Fibroblast of skin of back (primary cell): ENCODE measurements at regions not wholly inside any gene's neighbourhood (a gene's known extent, or its start where the extent isn't known, plus 50 kb on each side); places are given as distances from the start of the nearest gene placed in this dataset.
"Not testable (repeated sequence)": the region's sequence is repeated elsewhere in the genome, so short reads cannot be mapped to it uniquely, and the experiment has no call there.

Experiments used
- DNase-seq: peaks from one replicate; pipeline ENCODE4 v3.0.0-alpha.2; 2013

DNA sequence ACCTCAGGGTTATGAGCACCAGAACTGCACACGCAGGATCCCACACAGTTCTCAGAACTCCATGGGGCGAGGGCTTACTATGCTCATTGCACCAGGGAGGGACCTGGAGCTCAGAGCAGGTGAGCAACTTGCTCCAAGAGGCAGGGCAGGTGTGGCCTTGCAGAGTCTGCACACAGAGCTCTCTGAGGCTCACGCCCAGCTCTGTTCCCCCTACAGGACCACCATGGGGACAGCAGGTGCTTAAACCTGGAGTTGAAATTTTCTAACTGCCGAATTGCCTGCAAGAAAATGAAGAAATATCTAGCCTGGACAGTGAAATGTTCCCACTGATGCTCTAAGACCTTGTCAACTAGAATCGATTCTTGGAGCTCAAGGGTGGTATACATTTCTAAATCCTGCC lies 49.9 kb upstream of the MSMB start:
- DNase-seq: not testable (repeated sequence)

DNA sequence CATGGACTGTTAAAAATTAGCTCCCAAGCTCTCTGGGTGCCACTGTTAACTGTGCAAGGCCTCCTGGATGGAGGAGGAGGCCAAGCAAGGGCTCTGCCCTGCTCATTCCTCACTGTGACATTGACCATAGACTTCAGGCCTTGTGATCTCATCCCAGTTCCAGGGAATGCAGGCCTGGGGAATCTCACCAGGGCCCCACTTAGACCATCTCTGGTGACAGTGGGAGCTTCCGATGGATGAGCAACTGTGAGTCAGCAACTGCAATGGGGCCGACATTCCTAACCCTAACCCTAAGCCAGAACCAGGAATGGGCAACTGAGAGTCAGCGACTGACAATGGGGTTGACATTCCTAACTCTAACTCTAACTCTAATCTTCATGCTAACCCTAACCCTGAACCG lies 50.4 kb upstream of the MSMB start:
- peak; percentile 68 for DNase-seq

DNA sequence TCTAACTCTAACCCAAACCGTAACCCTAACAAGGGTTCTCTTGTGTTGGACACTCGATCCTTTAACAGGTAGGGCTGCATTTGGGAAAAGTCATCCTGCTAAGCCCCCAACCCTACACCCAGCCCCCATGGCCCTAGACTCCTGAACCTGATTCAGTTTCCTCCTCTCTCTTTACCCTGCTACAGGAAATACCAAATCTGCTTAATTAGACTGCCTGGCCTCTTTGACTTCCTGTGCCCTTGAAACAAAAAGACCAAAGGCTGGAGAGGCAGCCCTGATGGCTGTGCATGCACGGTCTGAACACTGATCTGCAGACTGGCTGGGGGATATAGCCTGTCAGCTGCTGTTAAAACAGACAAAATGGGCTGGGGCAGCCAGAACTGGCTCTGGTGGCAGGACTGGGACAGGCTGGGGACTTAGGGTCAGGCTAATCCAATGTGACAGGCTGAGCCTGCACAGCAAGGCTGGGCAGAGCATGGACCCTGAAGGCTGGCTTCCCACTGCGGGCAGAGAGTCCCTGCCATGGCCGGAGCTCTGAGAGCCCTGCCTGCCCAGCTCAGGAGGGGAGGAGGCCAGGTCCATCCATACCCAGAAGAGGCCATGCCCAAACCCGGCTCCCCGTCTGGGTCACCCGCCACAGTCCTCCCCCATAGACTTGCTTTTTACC lies 51.0 kb upstream of the MSMB start:
- no peak for DNase-seq

DNA sequence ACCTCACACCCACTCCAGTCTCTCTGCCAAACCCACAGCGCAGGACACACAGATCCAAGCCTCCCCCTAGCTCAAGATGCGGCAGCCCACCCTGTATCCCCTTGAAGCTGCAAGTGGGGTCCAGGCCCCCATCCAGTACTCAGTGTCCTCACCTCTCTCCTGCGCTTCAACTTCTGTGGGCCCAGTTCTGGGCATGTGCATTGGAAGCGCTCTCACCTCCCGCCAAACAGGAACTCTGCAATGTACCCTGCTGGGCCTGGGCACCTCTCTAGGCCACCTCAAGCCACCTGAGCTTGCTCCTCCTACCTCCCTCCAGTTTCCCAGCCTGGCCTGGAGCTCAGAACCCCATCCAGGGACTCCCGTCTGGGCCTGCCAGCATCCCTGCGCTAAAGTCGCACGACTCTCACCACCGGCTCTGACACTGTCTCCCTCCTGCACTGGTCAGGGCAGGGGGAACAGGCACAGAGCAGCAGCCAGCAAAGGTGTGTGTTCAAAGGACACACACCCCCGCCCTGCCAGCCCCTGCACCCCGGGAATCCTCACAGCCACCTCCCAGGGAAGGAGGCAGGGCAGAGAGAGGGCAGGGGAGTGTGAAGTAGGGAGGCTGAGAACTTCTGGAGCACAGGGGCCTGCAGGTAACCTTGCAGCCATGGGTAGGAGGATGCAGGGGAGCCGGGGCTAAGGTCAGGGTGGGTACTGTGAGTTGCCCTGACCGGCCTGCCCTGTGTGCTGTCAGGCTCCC lies 51.7 kb upstream of the MSMB start:
- no peak for DNase-seq

DNA sequence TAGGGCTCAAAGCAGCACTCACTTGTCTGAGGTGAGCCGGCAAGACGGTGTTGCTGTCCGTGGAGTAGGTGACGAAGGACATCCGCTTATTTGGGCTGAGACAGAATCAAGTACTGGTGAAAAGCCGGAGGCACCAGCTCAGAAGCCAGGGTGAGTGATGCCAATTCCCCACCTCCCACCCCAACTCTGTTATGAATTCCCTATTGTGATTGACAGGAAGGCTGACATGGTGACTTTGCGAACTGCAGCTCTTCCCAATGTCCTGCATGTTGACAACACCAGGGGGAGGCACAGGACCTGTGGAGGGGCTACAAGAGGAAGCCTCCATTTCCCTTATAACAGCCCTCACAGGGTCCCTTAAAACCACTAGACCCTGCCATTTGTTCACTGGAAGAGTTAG lies 52.3 kb upstream of the MSMB start:
- no peak for DNase-seq

DNA sequence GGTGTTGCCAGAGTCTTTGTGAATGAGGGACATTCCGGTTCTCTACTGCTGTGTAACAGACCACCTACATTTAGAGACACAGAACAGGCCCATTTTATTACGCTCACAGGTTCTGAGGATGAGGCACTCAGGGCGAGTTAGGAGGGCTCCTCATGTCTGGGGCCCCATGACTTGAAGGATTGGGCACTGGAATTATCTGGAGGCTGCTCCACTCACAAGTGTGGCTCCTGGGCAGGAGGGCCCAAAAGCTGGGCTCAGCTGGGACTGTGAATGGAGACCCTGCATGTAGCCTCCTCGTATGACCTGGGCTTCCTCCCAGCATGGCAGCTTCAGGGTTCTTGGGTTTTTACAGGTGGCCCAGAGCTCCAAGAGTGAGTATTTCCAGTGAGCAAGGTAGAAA lies 52.9 kb upstream of the MSMB start:
- not testable (repeated sequence) for DNase-seq

DNA sequence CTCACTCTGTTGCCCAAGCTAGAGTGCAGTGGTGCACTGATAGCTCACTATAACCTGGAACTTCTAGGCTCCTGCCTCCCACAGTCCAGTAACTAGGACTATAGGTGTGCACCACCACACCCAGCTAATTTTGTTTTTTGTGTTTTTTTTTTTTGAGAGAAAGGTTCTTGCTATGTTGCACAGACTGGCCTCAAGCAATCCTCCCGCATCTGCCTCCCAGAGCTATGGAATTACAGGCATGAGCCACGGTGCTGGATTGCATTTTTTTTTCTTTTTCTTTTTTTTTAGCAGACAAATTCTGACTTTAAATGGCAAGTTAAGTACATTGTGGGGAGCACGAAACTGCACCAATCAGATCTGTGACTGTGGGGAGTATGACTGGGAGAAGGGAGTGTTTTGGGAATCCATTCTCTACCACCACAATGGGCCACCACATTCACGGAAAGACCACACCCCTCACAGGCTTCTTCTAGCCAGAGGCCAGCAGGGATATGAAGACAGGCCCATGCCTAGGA lies 58.1 kb upstream of the MSMB start:
- no peak for DNase-seq

DNA sequence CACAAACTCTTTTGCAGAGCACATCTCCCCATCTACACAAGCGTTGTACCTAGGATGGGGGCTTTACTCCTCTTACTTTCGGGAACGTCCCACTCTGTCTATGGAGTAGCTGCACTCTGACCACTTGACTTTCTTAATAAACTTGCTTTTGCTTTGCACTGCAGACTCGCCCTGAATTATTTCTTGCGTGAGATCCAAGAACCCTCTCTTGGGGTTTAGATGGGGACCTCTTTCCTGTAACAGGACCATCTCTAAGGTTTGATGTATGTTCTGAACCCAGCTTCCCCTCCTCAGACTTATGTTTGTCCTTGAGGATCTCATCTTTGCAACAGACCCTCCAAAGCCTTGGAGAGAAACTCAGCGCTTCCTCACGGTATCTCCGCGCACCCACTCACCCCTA lies 59.3 kb upstream of the MSMB start:
- not testable (repeated sequence) for DNase-seq

DNA sequence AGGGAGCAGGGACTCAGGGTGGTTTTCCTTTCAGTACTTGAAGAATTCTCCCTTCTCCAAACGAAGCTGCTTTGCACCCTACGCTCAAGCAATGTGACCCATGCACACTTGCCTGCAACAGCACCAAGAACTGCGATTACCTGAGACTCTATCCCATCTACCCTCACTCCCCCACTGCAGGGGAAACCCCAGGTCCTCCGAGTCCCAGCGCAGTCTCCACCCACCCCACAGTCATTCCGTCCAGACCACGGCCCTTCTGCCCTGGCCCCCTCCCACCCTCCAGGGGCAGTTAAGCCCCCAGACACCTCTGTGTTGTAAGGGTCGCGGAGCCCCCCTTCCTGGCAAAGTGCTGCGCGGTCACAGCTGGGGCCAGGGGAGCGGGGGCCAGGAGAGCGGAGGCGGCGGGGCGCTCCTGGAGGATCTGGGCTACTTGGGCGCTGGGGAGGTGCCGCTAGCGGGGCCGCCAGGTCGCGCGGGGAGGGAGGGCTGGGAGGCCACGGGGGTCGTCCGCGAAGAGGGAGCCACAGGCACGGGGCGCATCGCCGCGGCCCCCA lies 59.9 kb upstream of the MSMB start:
- DNase-seq: not testable (repeated sequence)

DNA sequence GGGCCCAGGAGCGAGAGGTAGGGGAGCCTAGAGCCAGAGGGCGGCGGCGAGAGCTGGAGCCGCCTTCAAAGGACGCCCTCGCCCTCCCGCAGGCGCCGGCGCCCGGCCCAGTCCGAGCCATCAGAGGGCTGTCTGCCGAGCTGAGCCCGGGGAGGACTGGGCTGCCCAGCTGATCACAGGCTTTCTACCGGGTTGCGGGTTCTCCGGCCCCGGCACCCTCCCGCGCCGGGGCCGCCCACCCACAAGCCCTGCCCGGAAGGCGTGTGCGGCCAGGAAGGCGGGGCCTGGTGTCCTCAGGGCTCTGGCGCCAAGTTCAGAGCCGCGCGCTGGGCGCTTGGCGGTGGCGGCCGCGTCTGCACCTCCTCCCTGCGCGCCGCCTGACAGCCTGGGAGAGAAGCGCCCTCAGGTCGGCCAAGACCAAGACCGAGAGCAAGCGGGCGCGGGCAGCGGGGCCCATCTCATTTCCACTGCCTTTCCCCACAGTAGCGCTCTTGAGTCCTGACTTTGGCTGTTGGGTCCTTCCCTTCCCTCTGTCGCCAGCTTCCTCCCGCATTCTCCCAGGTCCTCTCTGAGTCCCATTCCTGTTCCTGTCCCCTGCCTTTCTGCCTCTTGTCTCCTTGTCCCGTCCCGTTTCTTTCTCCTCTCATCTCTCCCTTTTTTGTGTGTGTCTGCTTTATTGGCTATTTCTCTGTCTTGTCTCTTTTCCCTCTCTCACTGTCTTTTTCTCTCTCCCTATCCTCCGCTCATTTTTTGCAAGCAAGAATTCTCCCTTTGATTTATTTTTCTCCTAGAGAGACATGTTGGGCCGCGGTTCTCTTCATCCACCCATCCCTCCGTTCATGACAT lies 60.6 kb upstream of the MSMB start:
- peak; percentile 48 for DNase-seq

DNA sequence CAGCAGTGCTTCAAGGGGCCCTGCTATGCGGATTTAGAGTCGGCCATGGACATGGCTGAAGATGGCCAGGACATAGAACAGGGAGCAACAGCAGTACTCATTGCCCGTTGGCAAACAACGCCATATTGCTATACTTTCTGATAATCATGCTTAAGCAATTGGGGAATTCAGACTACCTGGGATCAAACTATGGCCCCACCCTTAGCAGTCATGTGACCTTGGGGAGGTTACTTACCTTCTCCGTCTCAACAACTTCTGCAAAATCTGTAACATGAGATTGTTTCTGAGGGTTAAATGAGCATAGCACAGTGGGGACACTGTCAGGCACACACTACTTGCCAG lies 62.1 kb upstream of the MSMB start:
- not testable (repeated sequence) for DNase-seq

DNA sequence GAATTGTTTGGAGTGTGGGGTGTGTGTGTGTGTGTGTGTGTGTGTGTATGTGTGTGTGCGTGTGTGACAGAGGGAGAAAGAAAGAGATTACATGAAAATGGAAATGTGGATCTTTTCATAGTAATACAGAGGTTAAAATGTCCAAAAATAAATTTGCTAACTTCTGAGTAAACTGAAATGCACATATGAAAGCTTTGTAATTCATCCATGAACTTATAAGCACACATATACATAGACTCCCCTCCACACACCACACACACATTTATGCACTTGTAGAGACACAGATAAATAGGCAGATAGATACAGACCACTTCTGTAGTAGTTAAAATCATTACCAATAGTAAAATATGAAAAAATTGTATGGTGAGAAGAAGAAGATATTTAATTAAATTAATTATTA lies 108.2 kb upstream of the MSMB start:
- DNase-seq: not testable (repeated sequence)

DNA sequence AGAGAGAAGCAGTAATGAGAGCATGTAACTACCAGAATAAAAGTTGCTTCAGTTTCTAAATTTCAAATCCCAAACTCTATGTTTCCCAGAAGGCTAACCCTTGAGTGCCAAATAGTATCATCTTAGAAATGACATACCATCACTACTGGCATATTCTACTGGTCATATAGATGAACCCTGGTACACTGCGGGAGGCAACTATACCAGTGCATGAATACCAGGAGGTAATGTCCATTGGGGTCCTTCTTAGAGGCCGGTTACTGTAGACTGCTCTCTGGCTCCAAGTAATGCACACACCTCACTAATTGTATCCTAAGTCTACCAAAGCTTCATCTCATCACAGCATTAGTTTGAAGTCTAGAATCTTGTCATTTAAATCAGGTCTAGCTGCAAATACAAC lies 108.6 kb upstream of the MSMB start:
- not testable (repeated sequence) for DNase-seq

DNA sequence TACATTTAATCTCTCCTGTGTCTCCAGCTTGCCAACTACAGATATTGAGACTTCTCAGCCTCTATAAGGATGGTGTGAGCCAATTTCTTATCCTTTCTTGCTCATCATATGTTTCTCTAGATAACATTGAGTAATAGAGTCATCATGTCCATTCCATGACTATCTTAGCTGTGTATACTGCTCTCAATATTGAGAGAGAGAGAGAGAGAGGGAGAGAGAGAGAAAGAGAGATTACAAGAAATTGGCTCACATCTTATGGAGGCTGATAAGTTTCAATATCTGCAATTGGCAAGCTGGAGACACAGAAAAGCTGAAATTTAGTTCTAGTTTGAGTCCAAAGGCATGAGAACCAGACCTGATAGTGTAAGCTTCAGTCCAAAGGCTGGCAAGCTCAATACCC lies 110.8 kb upstream of the MSMB start:
- not testable (repeated sequence) for DNase-seq

DNA sequence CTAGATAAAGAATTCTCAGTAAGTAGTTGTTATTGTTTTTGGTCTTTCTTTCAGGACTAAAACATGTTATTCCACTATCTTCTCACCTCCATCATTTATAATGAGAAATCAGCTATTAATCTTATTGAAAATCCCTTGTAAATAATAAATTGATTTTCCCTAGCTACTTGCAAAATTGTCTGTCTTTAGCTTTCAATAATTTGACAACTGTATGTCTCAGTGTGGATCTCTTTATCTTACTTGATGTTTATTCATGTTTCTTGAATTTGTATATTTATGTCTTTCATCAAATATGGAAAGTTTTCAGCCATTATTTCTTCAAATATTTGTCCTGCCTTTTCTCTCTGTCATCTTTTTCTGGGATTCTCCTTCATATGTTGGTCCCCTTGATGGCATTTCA lies 117.1 kb upstream of the ANTXRL start:
- DNase-seq: no peak

DNA sequence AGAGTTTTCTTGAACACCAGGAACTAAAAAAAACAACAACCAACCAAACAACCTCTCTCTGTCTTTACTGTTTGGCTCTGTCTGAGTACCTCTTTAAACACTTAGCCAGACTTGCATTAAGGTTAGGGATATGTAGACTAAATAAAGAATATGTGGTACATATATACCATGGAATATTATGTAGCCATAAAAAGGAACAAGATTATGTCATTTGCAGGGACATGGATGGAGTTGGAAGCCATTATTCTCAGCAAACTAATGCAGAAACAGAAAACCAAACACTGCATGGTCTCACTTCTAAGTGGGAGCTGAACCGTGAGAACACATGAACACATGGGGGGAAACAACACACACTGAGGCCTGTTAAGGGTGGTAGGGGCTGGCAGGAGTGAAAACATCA lies 116.0 kb upstream of the ANTXRL start:
- DNase-seq: no peak

DNA sequence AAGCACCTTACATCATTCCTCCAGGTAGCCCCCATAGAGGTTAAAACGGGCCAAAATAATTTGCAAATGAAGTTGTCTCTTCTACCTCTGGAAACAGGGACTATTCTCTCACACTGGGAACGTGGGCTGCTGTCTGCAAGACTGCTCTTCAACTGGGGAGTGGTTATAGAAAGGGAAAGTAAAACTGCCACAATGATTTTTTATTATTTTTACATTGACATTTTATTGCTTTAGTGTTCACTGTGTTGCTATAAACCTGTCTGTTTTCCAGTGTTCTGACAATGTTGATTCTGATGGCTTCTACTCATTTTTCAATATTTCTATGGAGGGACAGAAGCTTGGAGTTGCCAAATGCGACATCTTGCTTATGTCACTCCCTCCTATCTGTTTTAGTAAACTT lies 115.1 kb upstream of the ANTXRL start:
- DNase-seq: no peak

DNA sequence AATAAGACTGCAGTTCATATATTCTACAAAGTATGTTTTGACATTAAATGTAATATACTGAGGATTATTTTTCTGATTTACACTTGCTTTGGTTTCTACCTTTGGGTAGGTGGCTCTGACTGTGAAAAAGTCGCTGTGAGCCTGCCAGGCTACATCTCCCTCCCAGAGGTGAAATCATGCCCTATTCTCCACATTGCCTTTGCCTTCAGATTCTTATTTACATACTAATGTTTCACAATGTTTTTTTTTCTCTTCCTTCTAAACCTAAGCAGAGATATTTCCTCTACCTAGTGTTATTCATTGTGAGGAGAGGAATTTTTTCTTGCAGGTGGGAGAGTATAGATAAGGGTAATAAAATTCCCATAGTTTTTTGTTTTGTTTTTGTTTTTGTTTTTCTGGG lies 111.5 kb upstream of the ANTXRL start:
- no peak for DNase-seq

DNA sequence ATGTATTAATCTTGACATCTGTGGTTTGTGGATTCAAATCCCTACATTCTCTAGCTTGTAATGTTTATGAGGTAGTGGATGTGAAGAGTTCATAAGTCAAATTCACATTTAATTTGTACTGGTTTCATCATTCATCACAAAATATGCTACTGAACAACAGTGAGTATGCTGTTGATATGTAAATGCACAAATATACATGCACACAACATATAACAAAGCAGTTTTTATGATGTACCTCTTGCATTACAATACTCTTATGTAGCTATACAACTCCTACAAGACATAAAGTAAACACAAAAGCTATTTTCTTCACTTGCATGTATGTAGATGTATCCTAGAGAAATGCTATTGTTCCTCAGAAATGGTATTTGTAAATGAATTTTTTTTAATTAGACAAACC lies 111.0 kb upstream of the ANTXRL start:
- no peak for DNase-seq

DNA sequence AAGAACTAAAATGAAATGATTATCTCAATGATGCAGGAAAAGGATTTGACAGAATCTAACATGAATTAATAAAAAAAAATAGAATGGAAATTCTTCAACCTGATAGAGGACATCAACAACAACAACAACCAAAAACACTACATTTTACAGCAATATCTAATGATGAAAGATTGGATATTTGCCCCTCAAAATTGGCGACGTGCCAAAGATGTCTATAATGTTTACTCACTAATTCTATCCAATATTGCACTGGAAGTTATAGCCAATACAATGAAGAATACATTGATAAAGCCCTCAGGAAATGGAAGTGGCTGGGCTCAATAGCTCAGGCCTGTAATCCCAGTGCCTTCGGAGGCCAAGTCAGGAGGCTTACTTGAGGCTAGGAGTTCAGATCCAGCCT lies 99.4 kb upstream of the ANTXRL start:
- not testable (repeated sequence) for DNase-seq

DNA sequence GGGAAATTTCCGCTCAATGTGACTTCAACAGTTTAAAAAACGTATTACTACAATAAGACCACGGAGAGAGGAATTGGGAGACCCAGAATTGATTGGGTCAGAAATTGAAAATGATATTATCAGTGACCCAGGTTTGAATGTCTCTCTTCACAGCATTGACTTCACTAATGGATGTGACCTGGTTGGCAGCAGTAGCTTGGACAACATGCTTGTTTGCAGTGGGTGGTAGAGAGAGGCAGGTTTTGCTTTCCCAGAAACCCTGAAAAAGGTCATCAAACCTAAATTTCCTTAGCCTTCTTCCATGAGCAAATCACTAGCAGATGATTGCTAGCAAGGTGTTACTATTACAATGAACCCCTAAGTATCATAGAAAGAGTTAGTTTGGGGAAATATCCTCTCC lies 89.7 kb upstream of the ANTXRL start:
- DNase-seq: no peak

DNA sequence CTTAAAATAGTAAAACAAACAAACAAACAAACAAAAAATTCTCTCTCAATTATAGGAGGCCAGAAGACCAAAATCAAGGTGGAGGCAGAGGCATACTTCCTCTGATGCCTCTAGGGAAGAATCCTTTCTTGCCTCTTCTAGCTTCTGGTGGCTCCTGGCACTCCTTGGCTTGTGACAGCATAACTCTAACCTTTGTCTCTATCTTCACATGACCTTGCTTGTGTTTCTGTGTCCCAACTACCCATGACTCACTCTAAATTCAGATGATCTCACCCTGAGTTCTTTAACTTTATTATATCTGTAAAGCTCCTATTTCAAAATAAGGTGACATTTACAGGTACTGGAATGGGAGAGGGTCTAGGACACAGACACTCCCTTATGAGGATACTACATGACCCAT lies 88.3 kb upstream of the ANTXRL start:
- DNase-seq: no peak

DNA sequence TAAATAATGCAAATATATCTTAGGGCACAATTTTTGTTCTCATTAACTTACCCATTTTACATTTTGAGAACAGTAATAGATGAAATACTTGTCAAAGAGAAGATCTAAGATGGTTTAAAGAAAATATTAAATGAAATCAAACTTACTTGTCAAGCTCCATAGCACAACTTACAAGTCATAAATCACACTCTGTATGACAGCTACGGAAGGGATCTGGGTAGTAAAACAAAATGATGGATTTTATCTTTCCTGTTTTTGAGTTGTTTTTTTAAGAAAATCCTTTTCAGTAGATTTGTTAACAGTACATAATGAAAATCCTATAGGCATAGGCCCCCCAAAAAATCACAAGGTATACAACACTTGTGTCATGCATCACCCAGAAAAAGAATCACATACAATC lies 84.4 kb upstream of the ANTXRL start:
- DNase-seq: not testable (repeated sequence)
